Lung (tissue), 11 donors: ENCODE measurements at regions not wholly inside any gene's neighbourhood (a gene's known extent, or its start where the extent isn't known, plus 50 kb on each side); places are given as distances from the start of the nearest gene placed in this dataset.

Experiments used
- ATAC-seq: fragments of 200-7000 bp; cut with Tn5 transposase; one replicate; pipeline ENCODE4 v1.9.1; 2020; ENCODE audit warnings: moderate number of reproducible peaks; ENCODE audit not compliant: insufficient read depth, low FRiP score
- DNase-seq, 3 donors: peaks; one replicate each; pipeline ENCODE4 v3.0.0-alpha.2; 2013 to 2017
- H3K27ac ChIP-seq, 2 donors: one replicate each; pipeline ENCODE4 v1.5.1; 2013; ENCODE audit warnings: mild to moderate bottlenecking in 2 of 2, moderate library complexity in 2 of 2, control low read depth in 1 of 2, inconsistent platforms in 1 of 2, low read depth in 1 of 2, low read length in 1 of 2
- H3K27me3 ChIP-seq, 3 donors: one replicate each; pipeline ENCODE4 v1.5.1; 2013; ENCODE audit warnings: low read length in 2 of 3; ENCODE audit not compliant: control insufficient read depth in 3 of 3, insufficient read depth in 3 of 3
- H3K36me3 ChIP-seq, 4 donors: one replicate each; pipeline ENCODE4 v1.5.1; 2013; ENCODE audit warnings: low read length in 4 of 4, mild to moderate bottlenecking in 1 of 4, moderate library complexity in 1 of 4; ENCODE audit not compliant: control insufficient read depth in 4 of 4, insufficient read depth in 4 of 4
- H3K4me1 ChIP-seq, 5 donors: one replicate each; pipeline ENCODE4 v1.5.1; 2013; ENCODE audit warnings: low read length in 5 of 5, mild to moderate bottlenecking in 2 of 5, moderate library complexity in 1 of 5; ENCODE audit not compliant: control insufficient read depth in 5 of 5, insufficient read depth in 5 of 5
- H3K4me3 ChIP-seq: one replicate; pipeline ENCODE4 v1.5.1; 2013; ENCODE audit warnings: mild to moderate bottlenecking, control low read depth, moderate library complexity
- H3K9ac ChIP-seq, 2 donors: one replicate each; pipeline ENCODE4 v1.5.1; 2013; ENCODE audit warnings: low read length in 2 of 2, control low read depth in 1 of 2; ENCODE audit not compliant: insufficient read depth in 1 of 2
- H3K9me3 ChIP-seq, 4 donors: one replicate each; pipeline ENCODE4 v1.5.1; 2013; ENCODE audit warnings: low read length in 3 of 4, mild to moderate bottlenecking in 1 of 4, moderate library complexity in 1 of 4; ENCODE audit not compliant: control insufficient read depth in 4 of 4, insufficient read depth in 3 of 4
- WGBS, 2 donors: extraction: QIAGEN DNeasy Blood & Tissue Kit; methylation state at CpG; one replicate each; pipeline ENCODE4 v1.1.7; 2013; 5-methylcytosine and 5-hydroxymethylcytosine counted together
- TF ChIP-seq, protein P1 (sequence below): IDR thresholded peaks from 2 replicates; pipeline ENCODE4 v1.5.1; 2012; ENCODE audit warnings: mild to moderate bottlenecking; ENCODE audit errors: control extremely low read depth, extremely low read depth
- donor health status: control.
- donor health status: control.
- donor health status: Bipolar disorder and iron deficiency.
- donor health status: healthy.
- donor health status: DM: yes; HTN: yes; CAD: no.

DNA sequence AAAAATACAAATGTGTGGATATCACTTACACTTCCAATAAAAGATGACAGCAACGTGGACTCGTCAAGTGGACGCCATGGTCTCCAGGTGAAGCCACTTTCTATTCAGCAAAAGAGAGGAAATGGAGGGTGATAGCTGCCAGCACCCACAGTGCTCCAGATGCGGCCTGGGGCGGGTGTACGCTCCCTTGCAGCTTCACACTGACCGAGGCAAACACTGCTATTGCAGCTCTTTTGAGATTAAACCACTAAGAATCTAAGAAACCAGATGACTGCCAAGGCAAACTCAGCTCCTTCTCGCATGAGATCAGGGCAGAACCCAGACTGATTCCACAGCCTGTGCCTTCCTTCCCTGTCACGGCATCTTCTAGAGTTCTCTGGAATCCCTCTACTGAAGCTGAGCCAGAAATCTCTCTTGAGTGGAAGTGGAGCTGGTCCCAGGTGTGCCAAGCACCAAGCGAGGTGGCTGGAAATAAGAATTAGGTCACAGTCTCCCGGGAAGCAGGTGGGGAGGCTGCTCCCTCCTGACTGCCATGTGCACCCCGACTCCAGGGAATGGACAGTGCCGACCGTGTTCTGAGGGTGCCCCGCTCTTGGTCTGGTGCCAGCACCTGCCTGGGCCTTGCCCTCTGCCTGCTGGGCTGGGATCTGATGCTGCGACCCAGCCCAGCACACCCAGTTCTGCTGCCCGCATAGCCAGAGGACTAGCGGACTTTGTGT lies 90.1 kb upstream of the AFDN start:
- no peak for DNase-seq
- peaks cover 0 to 2% (median 0%) of the 10 kb centered on the region in 3 donors for H3K27me3 ChIP-seq
- H3K36me3 ChIP-seq: no peaks in the 10 kb centered on the region
- no peaks in the 10 kb centered on the region for H3K9me3 ChIP-seq
- WGBS, 2 donors: 76 to 89% methylated on average over 18 of the region's 18 CpGs
- no peak overlapping the region for H3K4me3 ChIP-seq
- H3K4me1 ChIP-seq: peaks cover 4 to 20% (median 11%) of the 10 kb centered on the region in 5 donors
- TF ChIP-seq, protein P1, sequence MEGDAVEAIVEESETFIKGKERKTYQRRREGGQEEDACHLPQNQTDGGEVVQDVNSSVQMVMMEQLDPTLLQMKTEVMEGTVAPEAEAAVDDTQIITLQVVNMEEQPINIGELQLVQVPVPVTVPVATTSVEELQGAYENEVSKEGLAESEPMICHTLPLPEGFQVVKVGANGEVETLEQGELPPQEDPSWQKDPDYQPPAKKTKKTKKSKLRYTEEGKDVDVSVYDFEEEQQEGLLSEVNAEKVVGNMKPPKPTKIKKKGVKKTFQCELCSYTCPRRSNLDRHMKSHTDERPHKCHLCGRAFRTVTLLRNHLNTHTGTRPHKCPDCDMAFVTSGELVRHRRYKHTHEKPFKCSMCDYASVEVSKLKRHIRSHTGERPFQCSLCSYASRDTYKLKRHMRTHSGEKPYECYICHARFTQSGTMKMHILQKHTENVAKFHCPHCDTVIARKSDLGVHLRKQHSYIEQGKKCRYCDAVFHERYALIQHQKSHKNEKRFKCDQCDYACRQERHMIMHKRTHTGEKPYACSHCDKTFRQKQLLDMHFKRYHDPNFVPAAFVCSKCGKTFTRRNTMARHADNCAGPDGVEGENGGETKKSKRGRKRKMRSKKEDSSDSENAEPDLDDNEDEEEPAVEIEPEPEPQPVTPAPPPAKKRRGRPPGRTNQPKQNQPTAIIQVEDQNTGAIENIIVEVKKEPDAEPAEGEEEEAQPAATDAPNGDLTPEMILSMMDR: no peak
- H3K9ac ChIP-seq: no peak overlapping the region
- H3K27ac ChIP-seq: no peak overlapping the region
- ATAC-seq: no peak

DNA sequence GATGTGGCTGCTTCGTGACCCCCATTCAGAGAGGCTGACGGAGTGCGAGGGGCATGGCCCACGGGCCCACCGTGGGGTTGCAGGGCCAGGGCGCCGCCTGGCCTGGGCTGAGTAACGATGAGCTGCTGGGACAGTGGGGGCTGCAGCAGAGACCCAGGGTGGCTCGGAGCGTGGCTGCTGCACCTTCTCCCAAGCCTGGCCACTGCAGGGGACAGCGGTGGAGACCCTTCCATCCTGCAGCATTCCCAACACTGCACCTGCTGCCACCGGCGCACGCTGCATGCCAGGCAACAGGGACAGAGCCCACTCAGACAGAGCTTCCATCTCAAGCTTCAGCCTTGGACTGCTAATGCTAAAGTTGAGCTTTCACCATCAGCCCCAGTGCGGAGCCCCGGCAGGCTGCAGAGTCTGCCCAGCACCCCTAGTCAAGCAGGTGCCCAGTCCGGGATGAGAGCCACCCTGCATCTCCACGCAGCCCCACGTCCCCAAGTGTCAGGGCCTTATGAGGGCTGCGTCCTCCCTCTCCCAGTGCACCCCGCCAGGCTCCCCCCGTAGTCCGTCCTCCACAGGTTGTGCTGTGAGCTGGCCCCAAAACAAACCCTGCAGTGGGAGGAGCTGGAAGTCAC lies 89.4 kb upstream of the AFDN start:
- Histone ChIP-seq H3K9ac (no peak overlapping the region), H3K36me3 (no peaks in the 10 kb centered on the region), H3K9me3 (no peaks in the 10 kb centered on the region), H3K27me3 (peaks cover 0 to 2% (median 0%) of the 10 kb centered on the region in 3 donors), H3K27ac (no peak overlapping the region), H3K4me1 (peaks cover 4 to 20% (median 11%) of the 10 kb centered on the region in 5 donors), H3K4me3 (no peak overlapping the region)
- ATAC-seq (no peak), DNase-seq (no peak)
- TF ChIP-seq, protein P1: no peak
- WGBS, 2 donors: 94 to 95% methylated on average over 23 of the region's 23 CpGs

DNA sequence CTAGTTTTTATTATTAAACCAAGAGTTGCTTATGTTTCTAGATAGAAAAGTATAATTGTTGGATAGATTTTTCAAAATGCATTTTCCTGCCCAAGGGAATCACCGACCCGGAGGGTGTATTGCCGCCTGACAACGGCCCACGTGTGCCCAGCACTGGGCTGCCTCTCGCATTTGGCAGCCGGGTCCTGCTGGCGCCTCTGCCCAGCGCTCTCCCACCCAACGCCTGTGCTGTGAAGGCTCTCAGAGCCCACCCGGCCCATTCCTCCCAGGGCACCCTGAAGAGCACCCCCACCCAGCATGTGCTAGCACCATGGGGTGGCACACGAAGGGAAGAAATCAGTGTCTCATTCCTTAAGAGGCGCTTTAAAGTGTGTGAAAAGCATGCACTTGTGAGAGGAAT lies 88.3 kb upstream of the AFDN start:
- H3K4me3 ChIP-seq: no peak overlapping the region
- ATAC-seq (no peak), DNase-seq (no peak)
- H3K27me3 ChIP-seq: peaks cover 0 to 2% (median 0%) of the 10 kb centered on the region in 3 donors
- TF ChIP-seq, protein P1: no peak
- no peak overlapping the region for H3K27ac ChIP-seq
- H3K9me3 ChIP-seq: no peaks in the 10 kb centered on the region
- WGBS, 2 donors: 90 to 91% methylated on average over 13 of the region's 13 CpGs
- H3K36me3 ChIP-seq: no peaks in the 10 kb centered on the region
- peaks cover 3 to 20% (median 11%) of the 10 kb centered on the region in 5 donors for H3K4me1 ChIP-seq
- no peak overlapping the region for H3K9ac ChIP-seq
